AG09309 (cell line): ENCODE measurements at regions not wholly inside any gene's neighbourhood (a gene's known extent, or its start where the extent isn't known, plus 50 kb on each side); places are given as distances from the start of the nearest gene placed in this dataset.

Experiments used
- DNase-seq: peaks from one replicate; pipeline ENCODE4 v3.0.0-alpha.2; 2010; ENCODE audit warnings: low read depth
- H3K4me3 ChIP-seq: 2 replicates; pipeline ENCODE4 v1.5.1; 2011; ENCODE audit warnings: mild to moderate bottlenecking, low read depth, low read length, moderate library complexity; ENCODE audit not compliant: control insufficient read depth
- TF ChIP-seq, protein P1 (sequence below): IDR thresholded peaks from 2 replicates; pipeline ENCODE4 v1.5.1; 2011; ENCODE audit warnings: mild to moderate bottlenecking, low read depth, low read length, inconsistent platforms; ENCODE audit not compliant: insufficient read depth, control insufficient read depth; ENCODE audit errors: missing control alignments

DNA sequence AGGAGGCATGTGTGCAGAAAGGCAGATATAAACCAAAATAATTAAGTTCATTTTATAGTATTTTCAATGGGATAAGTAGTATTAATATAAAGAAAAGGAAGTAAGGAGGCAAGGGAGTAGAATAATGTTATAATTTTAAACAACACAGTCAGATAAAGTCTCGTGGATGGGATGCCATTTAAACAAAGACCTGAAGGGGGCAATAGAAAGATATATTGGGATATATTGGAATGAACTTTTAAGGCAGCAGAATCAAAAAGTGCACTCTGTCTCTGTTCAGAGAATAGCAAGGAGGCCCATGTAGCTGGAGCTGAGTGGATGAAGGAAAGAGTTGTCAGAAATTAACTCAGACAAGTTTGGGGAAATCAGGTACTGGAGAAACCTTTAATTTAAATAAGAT is 158.7 kb downstream of the CGGBP1 start:
- H3K4me3 ChIP-seq = no peak overlapping the region
- TF ChIP-seq, protein P1, sequence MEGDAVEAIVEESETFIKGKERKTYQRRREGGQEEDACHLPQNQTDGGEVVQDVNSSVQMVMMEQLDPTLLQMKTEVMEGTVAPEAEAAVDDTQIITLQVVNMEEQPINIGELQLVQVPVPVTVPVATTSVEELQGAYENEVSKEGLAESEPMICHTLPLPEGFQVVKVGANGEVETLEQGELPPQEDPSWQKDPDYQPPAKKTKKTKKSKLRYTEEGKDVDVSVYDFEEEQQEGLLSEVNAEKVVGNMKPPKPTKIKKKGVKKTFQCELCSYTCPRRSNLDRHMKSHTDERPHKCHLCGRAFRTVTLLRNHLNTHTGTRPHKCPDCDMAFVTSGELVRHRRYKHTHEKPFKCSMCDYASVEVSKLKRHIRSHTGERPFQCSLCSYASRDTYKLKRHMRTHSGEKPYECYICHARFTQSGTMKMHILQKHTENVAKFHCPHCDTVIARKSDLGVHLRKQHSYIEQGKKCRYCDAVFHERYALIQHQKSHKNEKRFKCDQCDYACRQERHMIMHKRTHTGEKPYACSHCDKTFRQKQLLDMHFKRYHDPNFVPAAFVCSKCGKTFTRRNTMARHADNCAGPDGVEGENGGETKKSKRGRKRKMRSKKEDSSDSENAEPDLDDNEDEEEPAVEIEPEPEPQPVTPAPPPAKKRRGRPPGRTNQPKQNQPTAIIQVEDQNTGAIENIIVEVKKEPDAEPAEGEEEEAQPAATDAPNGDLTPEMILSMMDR = no peak

DNA sequence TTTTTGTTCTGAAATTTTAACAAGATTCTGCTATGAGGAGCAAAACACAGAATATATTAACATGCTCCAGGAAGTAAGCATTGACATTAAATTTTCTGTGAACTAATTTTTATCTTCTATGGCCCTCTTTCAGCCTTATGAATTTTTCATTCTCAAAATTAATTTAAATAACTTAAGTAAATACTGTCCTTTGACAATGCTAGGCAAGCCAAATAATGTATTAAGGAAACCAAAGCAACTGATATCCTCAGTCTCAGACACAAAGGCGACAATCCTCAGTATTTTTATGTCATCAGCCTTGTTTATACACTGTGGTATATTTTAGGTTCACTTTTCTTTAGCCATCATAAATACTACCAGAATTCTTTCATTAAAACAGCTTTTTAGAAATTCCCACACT is 159.8 kb downstream of the CGGBP1 start:
- DNase-seq = no peak
- TF ChIP-seq, protein P1 = no peak
- no peak overlapping the region for H3K4me3 ChIP-seq

More for the DNA sequence above, 158.7 kb downstream of the CGGBP1 start:
- no peak for DNase-seq

DNA sequence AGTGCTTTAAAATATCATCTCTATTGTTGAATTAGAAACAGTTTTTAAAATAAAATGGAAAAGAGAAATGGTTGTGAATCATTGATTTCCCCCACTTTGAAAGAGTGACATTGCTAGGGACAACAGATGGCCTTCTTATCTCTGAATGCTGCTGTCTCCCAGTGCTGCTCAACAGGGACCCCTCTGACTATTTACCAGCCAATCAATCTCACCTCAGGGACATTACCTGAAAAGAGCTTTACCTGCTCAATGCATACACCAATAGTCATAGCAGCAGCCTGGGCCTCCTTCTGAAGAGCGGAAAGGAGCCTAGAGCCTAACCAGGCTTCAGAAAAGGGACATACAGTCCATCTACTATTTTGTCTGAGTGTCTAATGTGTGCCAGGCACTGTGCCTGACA is 162.8 kb downstream of the CGGBP1 start:
- no peak overlapping the region for H3K4me3 ChIP-seq
- no peak for DNase-seq
- TF ChIP-seq, protein P1 = no peak

DNA sequence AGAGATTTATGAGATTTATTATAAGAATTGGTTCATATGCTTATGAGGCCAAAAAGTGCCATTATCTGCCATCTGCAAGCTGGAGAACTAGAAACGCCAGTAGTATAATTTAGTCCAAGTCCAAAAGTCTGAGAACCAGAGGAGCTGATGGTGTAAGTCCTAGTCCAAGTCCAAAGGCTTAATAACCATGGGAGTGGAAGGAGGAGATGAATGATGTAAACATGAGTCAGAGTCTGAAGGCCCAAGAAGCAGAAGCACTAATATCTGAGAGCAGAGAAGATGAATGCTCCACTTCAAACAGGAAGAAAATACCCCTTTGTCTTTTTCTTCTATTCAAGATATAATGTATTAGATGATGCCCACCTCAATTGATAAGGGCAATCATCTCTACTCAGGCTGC is 185.7 kb downstream of the CGGBP1 start:
- TF ChIP-seq, protein P1 = no peak
- no peak overlapping the region for H3K4me3 ChIP-seq
- DNase-seq = no peak

DNA sequence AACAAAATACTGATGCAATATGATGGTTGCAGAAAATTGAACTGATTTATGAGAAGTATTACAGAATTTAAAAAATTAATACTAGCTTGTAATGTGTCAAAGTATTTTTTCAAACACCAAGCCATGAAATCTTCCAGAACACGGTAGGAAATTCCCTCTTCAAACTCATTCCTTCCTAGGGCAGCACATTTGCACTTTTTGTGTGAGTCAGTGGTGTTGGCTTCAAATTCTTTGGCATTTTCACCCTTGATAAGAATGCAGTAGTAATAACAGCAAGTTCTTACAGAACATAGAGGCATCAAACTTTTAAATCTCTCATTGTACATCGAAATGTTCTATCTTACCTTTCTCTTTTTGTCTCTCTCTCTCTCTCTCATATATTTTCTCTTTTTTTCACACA is 191.8 kb downstream of the CGGBP1 start:
- DNase-seq = no peak
- no peak overlapping the region for H3K4me3 ChIP-seq
- TF ChIP-seq, protein P1 = no peak

DNA sequence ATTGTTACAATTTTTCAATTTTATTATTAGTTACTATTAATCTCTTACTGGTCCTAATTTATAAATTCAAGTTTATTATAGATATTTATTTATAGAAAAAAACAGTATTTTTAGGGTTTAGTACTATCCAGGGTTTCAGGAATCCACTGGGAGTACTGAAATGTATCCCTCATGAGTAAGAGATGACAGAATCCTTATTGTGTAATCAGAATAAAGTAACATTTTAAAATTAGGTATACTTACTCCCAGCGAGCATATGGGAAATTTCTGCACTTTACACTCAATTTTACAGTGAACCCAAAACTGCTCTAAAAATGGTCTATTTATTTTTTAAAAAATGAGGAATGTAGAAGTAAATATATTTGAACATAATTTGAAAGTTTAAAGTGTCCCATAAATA is 202.7 kb downstream of the CGGBP1 start:
- TF ChIP-seq, protein P1 = no peak
- no peak for DNase-seq
- H3K4me3 ChIP-seq = no peak overlapping the region

DNA sequence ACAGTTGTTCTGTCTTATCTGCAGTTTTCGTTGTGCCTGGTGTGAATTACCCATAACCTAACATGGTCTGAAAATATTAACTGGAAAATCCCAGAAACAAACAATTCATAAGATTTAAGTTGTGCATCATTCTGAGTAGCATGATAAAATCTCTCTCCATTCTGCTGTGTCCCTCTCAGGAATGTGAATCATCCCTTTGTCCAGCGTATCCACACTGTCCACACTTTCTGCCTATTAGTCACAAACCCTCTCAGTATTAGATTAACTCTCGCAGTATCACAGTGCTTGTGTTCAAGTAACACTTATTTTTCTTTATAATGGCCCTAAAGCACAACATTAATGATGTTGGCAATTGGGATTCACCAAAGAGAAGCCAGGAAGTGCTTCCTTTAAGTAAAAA is 203.2 kb downstream of the CGGBP1 start:
- peak; percentile 5 for DNase-seq
- TF ChIP-seq, protein P1 = no peak
- no peak overlapping the region for H3K4me3 ChIP-seq
